ENCODE measurements at regions not wholly inside any gene's neighbourhood (a gene's known extent, or its start where the extent isn't known, plus 50 kb on each side); places are given as distances from the start of the nearest gene placed in this dataset.

DNA sequence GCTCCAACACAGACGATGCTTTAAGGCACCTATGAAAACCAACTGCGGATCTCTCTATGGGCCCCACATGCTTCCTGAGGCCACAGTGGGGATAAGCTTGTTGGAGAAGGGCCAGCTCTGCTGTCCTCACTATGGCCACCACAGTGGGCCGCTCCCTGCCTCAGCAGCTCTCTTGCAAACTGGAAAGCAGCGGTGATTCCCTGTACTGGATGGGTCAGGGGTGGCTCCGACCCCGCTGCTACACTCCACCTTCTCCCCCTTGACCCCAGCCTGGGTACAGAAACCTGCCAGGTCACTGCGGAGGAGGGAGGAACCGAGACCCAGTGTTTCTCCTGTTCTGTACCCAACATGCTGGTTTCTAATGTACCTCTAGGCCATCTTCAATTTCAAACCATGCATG is 403.9 kb downstream of the CTTN start:
- FAIRE-seq, result no peak
- H3K4me3 ChIP-seq, result no peak overlapping the region
- ATAC-seq, result no peak
- DNase-seq (ENCODE audit: extremely low read depth in 1 of 4, low spot score in 3 of 4), result no peak
- H3K27ac ChIP-seq (ENCODE audit: extremely low read depth, low read depth, low read length), result no peak overlapping the region
- peaks cover 7 to 41% of the 10 kb centered on the region in 2 experiments; a peak in 3 of 5 replicates for H3K27me3 ChIP-seq (ENCODE audit: control insufficient read depth in 2 of 2, insufficient read depth in 2 of 2, low read length in 2 of 2)
- CTCF ChIA-PET (ENCODE audit: low intra/inter-chr PET ratio), result no interaction called here
- H3K9me3 ChIP-seq (replicated peaks; ENCODE audit: control insufficient read depth, insufficient read depth, low read depth, low read length), result no peaks in the 10 kb centered on the region
- no peak overlapping the region for H3K9ac ChIP-seq (ENCODE audit: insufficient read depth in 1 of 2, low read depth in 2 of 2, low read length in 2 of 2)
- BruUV-seq (replicated peaks), result no TSS peak
- no peak overlapping the region for H3K4me2 ChIP-seq (ENCODE audit: insufficient read depth, low read length)
- H3K79me2 ChIP-seq (ENCODE audit: control insufficient read depth, insufficient read depth, low read length), result no peaks in the 10 kb centered on the region
- H3K4me1 ChIP-seq (replicated peaks in 1 of 2; ENCODE audit: control insufficient read depth in 2 of 2, insufficient read depth in 2 of 2, low read length in 2 of 2), result no peaks in the 10 kb centered on the region
- H3K36me3 ChIP-seq (ENCODE audit: control insufficient read depth, insufficient read depth, low read length), result no peaks in the 10 kb centered on the region
- WGBS (ENCODE audit: insufficient coverage, low coverage, missing lambda C conversion rate), result 3% methylated on average over 5 of the region's 8 CpGs
- in situ Hi-C loops (cut with MboI) (loop anchor here (25.0 kb wide), 1 partner anchor 260 kb away; no protein-coding TSS in a partner anchor), intact Hi-C loops (cut with micrococcal nuclease) (no loop called here)
- H3K9me1 ChIP-seq (ENCODE audit: control insufficient read depth, insufficient read depth, low read length), result peaks cover 2% of the 10 kb centered on the region
- no peak overlapping the region for H2AFZ ChIP-seq (ENCODE audit: low read depth, low read length)
- H4K20me1 ChIP-seq (replicated peaks; ENCODE audit: control insufficient read depth, insufficient read depth, low read length), result no peaks in the 10 kb centered on the region
- POLR2A ChIA-PET, result no interaction called here
- TF ChIP-seq, protein P1, sequence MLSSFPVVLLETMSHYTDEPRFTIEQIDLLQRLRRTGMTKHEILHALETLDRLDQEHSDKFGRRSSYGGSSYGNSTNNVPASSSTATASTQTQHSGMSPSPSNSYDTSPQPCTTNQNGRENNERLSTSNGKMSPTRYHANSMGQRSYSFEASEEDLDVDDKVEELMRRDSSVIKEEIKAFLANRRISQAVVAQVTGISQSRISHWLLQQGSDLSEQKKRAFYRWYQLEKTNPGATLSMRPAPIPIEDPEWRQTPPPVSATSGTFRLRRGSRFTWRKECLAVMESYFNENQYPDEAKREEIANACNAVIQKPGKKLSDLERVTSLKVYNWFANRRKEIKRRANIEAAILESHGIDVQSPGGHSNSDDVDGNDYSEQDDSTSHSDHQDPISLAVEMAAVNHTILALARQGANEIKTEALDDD (IDR thresholded peaks at IDR 0.05), result no peak
- TF ChIP-seq, protein P2, sequence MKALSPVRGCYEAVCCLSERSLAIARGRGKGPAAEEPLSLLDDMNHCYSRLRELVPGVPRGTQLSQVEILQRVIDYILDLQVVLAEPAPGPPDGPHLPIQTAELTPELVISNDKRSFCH (CRISPR knock-in tag; IDR thresholded peaks at IDR 0.05), result no peak
- TF ChIP-seq, protein P2 (tag; IDR thresholded peaks at IDR 0.05), result no peak
- no peak for TF ChIP-seq HOXB6 (CRISPR knock-in tag; IDR thresholded peaks at IDR 0.05; ENCODE audit: borderline replicate concordance)
- no peak for TF ChIP-seq FOSL1 (tag; conservative IDR thresholded peaks at IDR 0.05)
- TF ChIP-seq ZNF436 (CRISPR knock-in tag; IDR thresholded peaks at IDR 0.05), result no peak
- no peak for TF ChIP-seq ZNF79 (CRISPR knock-in tag; IDR thresholded peaks at IDR 0.05; ENCODE audit: low read depth)
- TF ChIP-seq NELFE (IDR thresholded peaks at IDR 0.05; ENCODE audit: insufficient read depth, insufficient read length), result no peak
- no peak for TF ChIP-seq PTBP1 (IDR thresholded peaks at IDR 0.05; ENCODE audit: low read depth, low read length)
- TF ChIP-seq SIX5 (IDR thresholded peaks at IDR 0.05; ENCODE audit: borderline replicate concordance in 1 of 2, insufficient read depth in 1 of 2, low read depth in 1 of 2, low read length in 2 of 2), result no peak
- TF ChIP-seq TAF15 (IDR thresholded peaks at IDR 0.05; ENCODE audit: low read depth, low read length), result no peak
- TF ChIP-seq CHD4 (IDR thresholded peaks at IDR 0.05; ENCODE audit: insufficient read depth, insufficient replicate concordance, low read depth, low read length, poor library complexity, severe bottlenecking), result no peak
- no peak for TF ChIP-seq XRCC3 (IDR thresholded peaks at IDR 0.05)
- TF ChIP-seq NCOR1 (IDR thresholded peaks at IDR 0.05), result no peak
- no peak for TF ChIP-seq SIN3B (IDR thresholded peaks at IDR 0.05; ENCODE audit: low read depth)
- TF ChIP-seq, protein P3, sequence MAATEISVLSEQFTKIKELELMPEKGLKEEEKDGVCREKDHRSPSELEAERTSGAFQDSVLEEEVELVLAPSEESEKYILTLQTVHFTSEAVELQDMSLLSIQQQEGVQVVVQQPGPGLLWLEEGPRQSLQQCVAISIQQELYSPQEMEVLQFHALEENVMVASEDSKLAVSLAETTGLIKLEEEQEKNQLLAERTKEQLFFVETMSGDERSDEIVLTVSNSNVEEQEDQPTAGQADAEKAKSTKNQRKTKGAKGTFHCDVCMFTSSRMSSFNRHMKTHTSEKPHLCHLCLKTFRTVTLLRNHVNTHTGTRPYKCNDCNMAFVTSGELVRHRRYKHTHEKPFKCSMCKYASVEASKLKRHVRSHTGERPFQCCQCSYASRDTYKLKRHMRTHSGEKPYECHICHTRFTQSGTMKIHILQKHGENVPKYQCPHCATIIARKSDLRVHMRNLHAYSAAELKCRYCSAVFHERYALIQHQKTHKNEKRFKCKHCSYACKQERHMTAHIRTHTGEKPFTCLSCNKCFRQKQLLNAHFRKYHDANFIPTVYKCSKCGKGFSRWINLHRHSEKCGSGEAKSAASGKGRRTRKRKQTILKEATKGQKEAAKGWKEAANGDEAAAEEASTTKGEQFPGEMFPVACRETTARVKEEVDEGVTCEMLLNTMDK (IDR thresholded peaks at IDR 0.05; ENCODE audit: borderline replicate concordance, insufficient read depth, low read depth, low read length, poor library complexity, severe bottlenecking), result no peak
- no peak for TF ChIP-seq RBM22 (IDR thresholded peaks at IDR 0.05; ENCODE audit: low read depth, low read length, poor library complexity, severe bottlenecking)
- TF ChIP-seq, protein P4, sequence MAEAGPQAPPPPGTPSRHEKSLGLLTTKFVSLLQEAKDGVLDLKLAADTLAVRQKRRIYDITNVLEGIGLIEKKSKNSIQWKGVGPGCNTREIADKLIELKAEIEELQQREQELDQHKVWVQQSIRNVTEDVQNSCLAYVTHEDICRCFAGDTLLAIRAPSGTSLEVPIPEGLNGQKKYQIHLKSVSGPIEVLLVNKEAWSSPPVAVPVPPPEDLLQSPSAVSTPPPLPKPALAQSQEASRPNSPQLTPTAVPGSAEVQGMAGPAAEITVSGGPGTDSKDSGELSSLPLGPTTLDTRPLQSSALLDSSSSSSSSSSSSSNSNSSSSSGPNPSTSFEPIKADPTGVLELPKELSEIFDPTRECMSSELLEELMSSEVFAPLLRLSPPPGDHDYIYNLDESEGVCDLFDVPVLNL (CRISPR knock-in tag; IDR thresholded peaks at IDR 0.05; ENCODE audit: low read depth), result no peak
- no peak for TF ChIP-seq RAD51 (IDR thresholded peaks at IDR 0.05; ENCODE audit: borderline replicate concordance, low read depth)
- no peak for TF ChIP-seq ZNF507 (tag; conservative IDR thresholded peaks at IDR 0.05)

Data from K562 (cell line).